HG02885 (cell line): ENCODE measurements at regions not wholly inside any gene's neighbourhood (a gene's known extent, or its start where the extent isn't known, plus 50 kb on each side); places are given as distances from the start of the nearest gene placed in this dataset.
"Not testable (repeated sequence)": the region's sequence is repeated elsewhere in the genome, so short reads cannot be mapped to it uniquely, and the experiment has no call there.

Experiments used
- ATAC-seq: cut with Tn5 transposase; IDR thresholded peaks from one replicate; pipeline ENCODE4 v1.9.1; 2021; ENCODE audit warnings: mild to moderate bottlenecking; ENCODE audit not compliant: unreplicated experiment, poor library complexity

DNA sequence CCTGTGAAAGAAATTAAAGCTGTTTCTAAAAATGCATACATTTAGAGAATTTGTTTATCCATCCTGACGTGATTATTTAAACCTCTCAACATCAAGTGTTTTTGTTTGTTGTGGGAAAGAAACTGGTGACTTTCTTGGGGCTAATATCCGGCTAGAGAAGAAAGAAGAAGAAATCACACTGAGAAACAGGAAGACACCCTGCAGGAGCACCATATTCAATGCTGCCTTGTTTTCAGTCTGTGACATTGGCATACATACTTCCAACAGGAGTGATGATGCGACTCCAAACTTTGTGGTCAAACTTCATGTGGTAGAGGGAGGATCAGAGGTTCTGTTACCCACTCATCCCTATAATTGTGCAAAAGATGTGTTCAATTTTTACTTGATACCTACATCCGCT is 997.6 kb upstream of the CITED2 start:
- no peak for ATAC-seq

DNA sequence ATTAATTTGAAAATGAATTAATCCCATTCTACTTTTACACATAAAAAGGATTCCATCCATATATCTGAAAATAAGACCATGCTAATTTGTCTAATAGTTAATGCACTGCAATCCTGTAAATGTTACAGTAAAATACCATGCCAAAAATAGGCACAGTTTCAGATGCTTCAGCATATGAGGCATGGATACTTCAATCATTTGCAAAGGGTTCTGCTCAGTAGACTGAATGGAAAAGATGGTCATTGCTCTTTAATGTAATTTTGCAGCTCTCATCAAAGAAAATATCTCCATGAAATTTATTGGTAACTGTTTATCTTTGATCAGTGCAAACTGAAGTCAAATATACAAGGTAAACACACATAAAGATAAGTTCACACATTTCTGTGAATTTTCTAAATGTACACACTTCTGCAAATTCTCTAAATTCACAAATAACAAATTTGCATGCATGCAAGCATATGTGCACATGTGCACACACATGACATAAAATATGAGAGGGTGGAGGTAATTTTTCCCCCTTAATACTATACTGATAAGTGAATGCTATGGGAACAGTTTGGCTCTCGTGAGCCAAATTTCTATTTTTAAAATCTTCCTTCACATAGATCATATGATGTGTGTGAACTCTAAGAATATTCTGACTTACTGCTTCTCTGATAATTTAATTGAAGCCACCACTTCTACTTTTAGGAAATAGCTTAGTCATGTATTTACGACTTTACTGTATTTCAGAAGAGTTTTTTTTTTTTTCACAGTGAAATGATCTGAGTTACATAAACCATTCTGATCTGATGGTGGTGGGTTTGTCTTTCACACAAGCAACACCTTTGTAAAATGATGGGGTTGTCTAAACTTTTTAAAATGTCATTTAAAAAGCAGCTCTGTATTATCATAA is 996.8 kb upstream of the CITED2 start:
- ATAC-seq, result no peak

DNA sequence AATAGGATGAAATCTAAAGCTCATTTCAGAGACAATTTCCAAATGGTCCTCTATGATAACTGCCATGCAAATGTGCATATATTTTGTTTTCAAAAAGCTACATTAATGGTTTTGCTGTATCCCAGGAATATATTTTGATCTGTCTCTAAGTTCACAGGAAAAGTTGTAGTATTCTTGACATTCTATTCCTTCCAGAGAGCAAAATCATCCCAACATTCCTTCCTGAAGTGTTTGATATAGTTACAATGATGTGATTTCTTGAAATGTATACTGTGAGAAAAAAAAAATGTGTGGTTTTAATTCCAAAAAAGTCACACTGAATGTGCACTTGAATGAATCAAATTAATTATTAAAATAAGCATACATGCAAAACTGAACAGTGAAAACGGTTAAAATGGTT is 996.0 kb upstream of the CITED2 start:
- ATAC-seq, result no peak

DNA sequence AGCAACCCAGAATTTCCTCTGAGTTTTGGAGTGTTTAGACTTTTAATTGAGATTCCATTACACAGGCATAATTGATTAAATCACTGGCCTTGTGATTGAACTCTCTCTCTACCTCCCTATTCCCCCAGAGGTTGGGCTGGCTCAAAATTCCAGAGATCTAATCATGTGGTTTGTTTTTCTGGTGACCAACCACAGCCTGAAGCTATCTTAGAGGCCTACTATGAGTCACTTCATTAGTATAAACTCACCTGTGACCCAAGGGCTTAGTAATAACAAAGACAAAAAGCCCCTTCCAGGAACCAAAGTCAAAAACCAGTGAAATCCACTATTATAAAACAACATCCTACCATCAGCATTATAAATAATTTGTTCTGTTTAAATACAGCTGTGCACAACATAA is 992.5 kb upstream of the CITED2 start:
- ATAC-seq, result no peak

DNA sequence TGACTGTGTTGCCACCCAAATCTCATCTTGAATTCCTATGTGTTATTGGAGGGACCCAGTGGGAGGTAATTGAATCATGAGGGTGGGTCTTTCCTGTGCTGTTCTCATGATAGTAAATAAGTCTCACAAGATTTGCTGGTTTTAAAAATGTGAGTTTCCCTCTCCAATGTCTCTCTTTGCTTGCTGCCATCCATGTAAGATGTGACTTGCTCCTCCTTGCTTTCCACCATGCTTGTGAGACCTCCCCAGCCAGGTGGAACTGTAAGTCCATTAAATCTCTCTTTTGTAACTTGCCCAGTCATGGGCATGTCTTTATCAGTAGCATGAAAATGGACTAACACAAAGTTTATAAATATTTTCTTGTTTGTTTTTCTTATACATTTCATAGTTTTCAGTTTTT is 990.5 kb upstream of the CITED2 start:
- ATAC-seq, result no peak

DNA sequence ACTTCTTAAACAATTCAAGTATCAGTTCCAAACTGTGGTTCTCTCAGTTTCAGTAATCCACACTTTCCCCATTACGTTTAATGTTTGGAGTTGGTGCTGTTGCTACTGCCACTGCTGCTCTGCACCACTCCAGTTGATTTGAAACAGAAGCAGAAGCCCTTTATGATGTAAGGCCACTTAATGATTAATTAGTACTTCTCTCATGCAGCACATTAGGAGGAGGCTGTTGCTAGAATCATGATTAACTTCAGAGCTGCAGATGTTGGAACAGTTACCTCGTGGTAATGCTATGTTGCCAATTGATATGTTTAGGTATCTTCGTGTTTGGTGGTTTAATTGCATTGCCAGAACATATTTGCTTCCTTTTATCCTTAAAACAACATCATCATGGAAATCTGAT is 986.2 kb upstream of the CITED2 start:
- no peak for ATAC-seq

DNA sequence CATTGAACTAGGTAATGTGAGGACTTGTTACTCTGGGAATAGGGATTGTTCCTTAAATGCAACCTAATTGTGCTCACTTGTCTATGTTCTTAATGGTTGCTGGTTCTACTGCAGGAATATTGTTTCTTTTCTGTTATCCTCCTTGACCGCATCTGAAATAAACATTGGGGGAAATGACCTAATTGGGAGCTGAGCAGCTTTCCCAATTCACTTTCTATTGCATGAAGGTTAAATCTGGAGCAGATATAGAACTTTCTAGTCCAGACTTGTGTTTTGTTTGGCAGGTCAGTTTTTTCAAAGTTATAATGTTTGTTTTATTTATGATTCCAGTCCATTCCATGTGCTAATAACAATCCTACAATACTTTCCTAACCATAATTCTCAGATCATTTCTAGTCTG is 981.0 kb upstream of the CITED2 start:
- ATAC-seq, result no peak

DNA sequence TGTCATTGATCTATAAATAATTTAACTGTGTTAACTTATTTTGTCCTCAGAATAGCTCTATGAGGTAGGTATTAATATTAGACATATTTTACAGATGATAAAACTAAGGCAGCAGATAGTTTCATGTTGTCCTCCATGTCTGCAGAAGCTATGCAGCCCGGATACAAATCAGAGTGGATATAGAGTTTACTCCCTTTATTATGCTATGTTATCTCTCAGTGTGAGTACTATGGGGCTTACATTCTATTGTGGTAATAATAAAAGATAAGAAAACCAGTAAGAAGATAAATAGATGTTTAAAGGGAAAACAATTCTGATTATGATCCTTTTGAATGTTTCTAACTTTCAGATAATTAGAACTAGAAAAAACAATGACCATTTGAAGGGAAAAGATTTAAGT is 979.8 kb upstream of the CITED2 start:
- ATAC-seq, result no peak

DNA sequence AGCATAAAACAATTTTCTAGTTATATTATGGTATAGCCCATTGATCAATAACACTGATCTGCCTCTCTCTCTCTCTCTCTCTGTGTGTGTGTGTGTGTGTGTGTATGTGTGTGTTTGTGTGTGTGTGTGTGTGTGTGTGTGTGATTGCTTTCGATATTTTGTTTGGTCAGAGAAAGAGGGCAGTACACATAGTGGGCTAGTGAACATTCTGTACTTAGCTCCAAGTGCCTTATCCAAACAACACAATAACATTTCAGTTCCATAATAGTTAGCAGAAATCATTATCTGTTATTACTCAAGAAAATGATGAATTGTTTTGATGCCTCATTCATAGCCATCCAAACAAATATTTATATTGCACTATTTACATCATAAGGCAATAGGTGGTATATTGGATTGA is 979.1 kb upstream of the CITED2 start:
- ATAC-seq, result no peak

DNA sequence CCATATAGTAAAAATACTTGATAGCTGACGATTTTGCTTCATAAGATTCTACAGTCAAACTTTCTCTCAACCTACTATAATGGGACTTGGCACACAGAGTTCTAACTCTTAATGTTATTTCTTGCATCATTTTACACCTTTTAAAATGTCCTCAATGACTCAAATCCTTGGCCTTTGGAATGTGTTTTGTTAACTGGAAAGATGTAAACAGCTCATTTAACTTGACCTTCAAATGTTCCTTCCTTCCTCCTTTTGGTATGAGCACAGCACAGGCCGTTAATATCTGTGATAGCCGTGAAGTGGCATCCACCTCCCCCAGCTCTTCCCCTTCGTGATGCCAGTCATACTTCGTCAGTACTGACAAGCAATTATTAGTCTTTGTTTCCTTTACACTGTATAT is 972.0 kb upstream of the CITED2 start:
- no peak for ATAC-seq

DNA sequence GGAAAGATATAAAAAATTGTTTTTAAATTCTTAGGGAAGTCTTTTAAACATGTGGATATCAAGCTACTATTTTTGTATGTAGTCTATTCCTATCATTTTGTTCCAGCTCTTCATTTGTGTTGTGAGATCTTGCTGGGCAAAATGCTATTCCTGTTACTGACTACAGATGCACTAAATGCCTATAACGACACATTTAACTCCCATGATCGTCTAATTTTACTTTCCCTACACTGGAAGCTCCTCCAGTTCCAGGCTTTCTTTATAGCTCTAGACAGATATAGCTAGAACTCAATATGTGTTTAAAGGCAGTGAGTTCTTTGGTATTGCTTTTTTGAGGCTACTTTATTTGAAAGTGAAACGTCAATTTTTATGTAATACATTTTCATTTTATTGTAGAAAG is 971.5 kb upstream of the CITED2 start:
- ATAC-seq, result no peak

DNA sequence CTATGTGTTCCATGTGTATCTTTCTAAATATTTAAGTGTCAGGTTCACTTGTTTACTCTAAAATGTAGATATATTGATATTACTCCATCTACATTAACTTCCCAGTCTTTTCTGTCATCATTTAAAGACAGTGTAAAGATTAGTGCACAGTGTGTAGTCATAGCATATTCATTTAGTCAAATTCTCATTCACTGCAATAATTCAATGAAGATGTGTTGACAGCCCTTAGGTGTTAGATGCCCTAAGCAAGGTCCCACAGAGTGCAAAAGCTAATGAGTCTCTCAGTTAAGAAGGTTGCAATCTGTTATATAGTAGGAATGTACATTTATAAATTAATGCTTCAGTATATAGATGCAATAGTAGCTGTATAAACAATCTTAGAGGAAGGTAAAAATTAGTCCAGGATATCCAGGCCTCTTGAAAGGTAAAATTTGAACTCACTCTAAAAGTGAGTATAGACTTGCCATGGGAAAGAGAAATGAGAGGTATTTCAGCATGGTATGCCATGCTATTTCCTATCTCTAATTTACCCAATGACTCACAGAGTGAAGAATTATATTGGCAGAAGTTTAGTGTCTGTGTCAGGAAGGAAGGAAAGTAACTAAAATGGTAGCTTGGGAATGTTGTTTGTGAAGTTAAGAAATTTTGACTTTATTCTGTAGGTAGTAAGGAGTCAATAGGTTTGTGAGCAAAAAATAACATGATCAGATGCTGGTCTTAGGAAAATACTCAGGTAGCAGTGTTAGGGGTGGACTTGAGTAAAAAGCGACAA is 969.9 kb upstream of the CITED2 start:
- no peak for ATAC-seq

DNA sequence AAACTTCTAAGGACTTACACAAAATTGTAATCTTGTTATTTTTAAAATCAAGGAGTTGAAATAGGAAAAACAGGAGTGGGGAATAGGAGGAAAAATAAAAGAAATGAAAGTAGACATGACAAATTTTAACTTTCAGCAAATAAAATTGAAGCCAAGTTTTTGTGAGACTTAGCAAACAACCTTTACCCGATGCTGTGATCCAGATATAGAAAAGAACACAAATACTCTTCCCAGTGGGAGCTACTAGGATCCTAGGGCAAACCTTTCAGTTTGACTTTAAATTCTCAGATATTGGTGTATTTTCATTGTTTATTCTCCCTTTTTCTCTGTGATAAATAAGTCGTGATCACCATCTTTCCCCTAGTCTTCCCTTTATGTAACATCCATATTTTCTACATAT is 968.7 kb upstream of the CITED2 start:
- no peak for ATAC-seq

DNA sequence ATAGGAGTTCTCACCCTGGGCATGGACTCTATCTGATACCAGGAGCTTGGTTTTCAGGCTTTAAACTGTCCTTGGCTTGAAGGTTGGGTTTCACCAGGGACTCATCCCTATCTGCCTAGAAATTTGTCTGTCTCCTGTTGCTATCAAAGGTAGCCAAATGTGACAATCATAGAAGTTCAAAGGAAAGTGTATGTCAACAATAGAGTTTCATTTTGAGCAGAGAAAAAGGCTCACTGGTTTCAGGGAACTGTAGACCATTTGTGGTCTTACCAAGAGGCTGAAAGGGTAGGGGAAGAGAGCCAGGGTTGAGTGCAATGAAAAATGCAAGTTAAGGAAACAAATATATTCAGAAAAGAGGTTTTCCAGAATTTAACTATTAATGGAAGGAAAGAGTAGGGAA is 966.8 kb upstream of the CITED2 start:
- ATAC-seq, result no peak

DNA sequence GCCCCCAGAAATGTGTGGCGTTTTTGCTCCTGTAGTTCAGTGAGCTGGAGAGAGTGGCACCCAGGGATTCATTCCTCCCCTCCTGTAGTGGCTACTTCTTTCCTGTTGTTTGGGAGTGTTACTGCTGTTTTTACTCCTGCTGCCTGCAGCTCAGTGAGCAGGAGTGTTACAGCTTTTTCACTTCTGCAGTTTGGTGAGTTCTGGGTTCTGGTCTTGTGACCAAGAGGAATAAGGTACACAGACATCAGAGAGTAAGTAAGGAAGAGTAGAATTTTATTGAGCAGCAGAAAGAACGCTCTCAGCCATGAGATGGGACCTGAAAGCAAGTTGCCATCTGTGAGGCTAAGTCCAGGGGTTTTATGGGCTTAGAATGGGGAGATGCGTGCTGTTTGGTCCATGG is 966.3 kb upstream of the CITED2 start:
- ATAC-seq, result no peak

DNA sequence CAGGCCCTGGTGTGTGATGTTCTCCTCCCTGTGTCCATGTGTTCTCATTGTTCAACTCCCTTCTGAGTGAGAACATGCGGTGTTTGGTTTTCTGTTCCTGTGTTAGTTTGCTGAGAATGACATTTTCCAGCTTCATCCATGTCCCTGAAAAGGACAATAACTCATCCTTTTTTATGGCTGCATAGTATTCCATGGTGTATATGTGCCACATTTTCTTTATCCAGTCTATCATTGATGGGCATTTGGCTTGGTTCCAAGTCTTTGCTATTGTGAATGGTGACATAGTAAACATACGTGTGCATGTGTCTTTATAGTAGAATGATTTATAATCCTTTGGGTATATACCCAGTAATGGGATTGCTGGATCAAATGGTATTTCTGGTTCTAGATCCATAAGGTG is 964.6 kb upstream of the CITED2 start:
- ATAC-seq, result not testable (repeated sequence)

DNA sequence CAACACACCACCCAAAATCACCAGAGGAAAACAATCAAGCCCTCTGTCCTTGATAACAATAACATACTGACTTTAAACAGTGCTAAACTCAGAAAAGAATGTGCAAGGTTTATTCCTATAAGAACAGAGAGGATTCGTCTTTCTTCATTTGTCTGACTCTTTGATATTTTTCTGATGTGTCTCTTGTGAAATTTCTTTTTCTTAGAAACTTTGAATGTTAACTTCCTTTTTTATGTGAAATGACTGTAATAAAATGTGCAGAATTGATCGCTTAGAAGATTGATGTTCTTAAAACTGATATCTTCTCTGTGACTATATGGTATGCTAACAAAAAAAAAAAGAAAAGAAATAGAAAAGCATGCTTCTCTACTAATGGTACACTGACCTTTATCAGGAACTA is 947.4 kb upstream of the CITED2 start:
- no peak for ATAC-seq

DNA sequence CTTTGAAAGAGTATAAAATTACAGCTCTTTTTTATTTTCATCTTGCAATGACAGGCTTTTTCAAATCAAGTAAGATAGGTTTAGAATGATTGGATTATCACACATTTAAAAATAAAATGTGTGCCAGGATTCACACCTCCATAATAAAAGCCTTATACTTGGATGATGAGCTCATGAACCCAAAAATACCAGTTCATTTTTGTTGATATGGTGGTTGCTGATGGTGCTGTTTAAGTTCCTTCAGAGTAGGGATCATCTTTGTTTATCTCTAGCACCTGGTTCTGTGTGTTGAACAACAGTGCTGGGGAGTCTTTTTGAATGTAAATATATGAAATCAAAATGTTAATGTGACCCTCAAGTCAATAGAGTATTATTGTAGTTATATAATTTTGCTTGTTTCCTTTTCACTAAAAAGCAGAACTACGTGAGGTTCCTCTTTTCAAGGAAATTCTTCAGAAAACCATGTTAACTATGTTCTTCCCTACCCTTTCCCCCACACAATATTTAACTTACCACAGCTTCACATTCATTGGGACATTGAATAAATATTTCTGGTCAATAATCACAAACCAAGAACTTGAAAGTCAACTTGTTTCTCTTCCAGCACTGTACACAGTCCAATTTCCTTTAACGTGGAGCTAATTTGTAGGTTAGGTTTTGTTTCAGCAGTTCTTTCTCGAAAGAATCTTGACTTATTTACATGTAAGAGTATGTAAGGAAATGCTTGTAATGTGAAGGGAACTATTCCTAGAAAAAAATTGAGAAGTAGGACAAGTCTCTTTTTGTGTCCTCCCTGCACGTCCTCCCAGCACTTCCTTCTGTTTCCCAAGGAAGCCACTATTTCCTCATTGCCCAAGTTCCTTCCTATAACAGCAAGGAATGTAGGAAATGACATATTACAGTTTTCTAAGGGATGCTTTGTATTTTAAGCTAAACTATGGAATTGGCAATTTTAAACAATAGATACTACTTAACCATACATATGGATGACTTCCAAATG is 945.9 kb upstream of the CITED2 start:
- no peak for ATAC-seq

DNA sequence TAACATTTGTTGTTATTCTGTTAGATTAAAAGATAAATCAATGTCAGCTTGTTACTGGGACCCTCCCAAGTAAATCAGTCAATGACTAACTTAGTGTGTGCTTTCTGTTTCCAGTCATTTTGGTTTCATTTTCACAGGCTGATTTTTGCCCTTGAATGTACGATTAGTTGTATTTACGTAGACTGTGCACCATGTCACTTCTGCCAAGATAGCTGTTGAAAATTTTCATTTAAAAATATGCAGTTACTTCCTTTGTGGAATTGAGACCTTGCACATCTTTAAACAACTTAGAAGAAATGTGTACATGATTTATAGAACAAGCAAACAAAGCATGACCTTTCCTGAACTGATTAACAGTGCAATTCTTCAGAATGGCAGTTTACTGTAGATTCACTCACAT is 944.8 kb upstream of the CITED2 start:
- peak; percentile 77 for ATAC-seq

DNA sequence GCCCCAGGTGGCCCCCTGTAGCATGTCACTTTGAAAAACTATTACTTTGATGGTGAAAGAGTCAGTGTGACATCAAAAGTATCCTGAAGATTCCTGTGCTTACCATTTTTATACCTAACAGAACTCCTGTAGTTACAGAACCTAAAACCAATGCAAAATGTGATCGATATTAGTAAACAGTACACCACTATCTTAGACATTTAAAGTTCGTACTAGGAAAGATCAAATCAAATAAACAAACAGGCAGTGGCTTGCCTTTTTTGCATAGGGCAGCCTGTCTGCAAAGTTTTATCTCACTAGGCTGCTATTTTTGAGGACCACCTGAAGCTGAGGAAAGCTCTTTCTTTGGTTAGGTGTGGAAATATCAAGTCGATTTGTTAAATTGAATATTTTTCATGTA is 944.0 kb upstream of the CITED2 start:
- ATAC-seq, result no peak

DNA sequence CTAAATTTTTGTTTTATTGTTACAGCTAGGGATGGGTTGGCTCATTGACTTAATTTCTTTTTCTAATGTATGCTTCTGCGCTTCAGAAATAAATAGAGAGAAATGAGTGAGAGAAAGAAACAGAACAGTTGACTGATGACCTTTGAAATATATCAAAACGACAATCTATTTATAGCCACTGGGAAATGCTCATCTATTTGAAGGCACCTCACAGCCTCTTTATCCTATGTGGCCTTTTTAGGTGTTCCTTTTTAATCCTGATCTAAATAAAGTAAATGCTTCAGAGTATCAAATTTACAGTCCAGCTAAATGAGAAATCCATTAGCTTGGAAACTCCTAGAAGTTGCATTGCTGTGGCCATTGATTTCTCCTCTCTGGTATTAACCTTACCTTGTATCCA is 943.5 kb upstream of the CITED2 start:
- ATAC-seq, result no peak
